ENCODE measurements at regions not wholly inside any gene's neighbourhood (a gene's known extent, or its start where the extent isn't known, plus 50 kb on each side); places are given as distances from the start of the nearest gene placed in this dataset.

GRCh38 chr1:222210776-222211175 is 337.1 kb downstream of the HHIPL2 start:
- TF ChIP-seq POLR2A (IDR thresholded peaks at IDR 0.05): no peak
- TF ChIP-seq, protein P1, sequence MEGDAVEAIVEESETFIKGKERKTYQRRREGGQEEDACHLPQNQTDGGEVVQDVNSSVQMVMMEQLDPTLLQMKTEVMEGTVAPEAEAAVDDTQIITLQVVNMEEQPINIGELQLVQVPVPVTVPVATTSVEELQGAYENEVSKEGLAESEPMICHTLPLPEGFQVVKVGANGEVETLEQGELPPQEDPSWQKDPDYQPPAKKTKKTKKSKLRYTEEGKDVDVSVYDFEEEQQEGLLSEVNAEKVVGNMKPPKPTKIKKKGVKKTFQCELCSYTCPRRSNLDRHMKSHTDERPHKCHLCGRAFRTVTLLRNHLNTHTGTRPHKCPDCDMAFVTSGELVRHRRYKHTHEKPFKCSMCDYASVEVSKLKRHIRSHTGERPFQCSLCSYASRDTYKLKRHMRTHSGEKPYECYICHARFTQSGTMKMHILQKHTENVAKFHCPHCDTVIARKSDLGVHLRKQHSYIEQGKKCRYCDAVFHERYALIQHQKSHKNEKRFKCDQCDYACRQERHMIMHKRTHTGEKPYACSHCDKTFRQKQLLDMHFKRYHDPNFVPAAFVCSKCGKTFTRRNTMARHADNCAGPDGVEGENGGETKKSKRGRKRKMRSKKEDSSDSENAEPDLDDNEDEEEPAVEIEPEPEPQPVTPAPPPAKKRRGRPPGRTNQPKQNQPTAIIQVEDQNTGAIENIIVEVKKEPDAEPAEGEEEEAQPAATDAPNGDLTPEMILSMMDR (IDR thresholded peaks at IDR 0.05): no peak
